ENCODE measurements at regions not wholly inside any gene's neighbourhood (a gene's known extent, or its start where the extent isn't known, plus 50 kb on each side); places are given as distances from the start of the nearest gene placed in this dataset.
A peak's percentile ranks its signal among the peaks of the same experiment; 100 is the strongest.

GRCh38 chr11:28874706-28875105, 766.5 kb downstream of the METTL15 start:
- H3K27ac Mint-ChIP-seq (ENCODE audit: unreplicated experiment) = no peak overlapping the region
- DNase-seq (ENCODE audit: low spot score) = no peak
- H3K4me1 Mint-ChIP-seq (ENCODE audit: low read depth) = no peaks in the 10 kb centered on the region
- no peak for TF ChIP-seq CTCF (IDR thresholded peaks at IDR 0.05)
- H3K36me3 Mint-ChIP-seq (ENCODE audit: low read depth) = no peaks in the 10 kb centered on the region
- H3K9me3 Mint-ChIP-seq (ENCODE audit: low read depth) = peaks cover 9% of the 10 kb centered on the region
- H3K27me3 Mint-ChIP-seq (ENCODE audit: low read depth) = no peaks in the 10 kb centered on the region
- no peak overlapping the region for H3K4me3 Mint-ChIP-seq (ENCODE audit: unreplicated experiment)

DNA sequence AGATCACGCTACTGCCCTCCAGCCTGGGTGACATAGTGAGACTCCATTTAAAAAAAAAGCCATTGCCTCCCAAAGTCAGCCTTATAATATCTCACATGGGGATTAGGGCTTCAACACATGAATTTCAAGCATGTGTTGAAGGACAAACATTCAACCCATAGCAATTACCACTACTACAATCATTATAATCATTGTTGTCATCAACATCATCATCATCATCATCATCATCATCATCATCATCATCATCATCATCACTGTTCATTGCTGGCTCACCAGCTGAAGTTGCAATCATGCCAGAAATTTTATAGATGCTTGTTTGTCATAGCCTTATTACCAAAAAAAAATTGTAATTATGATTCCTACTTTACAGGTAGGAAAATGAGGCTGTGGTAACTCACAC, 762.9 kb downstream of the METTL15 start:
- Mint-ChIP-seq H3K4me3 (ENCODE audit: unreplicated experiment) (no peak overlapping the region), H3K27me3 (ENCODE audit: low read depth) (no peaks in the 10 kb centered on the region), H3K4me1 (ENCODE audit: low read depth) (no peaks in the 10 kb centered on the region), H3K36me3 (ENCODE audit: low read depth) (no peaks in the 10 kb centered on the region), H3K27ac (ENCODE audit: unreplicated experiment) (no peak overlapping the region), H3K9me3 (ENCODE audit: low read depth) (peaks cover 9% of the 10 kb centered on the region)
- no peak for DNase-seq (ENCODE audit: low spot score)
- no peak for TF ChIP-seq CTCF (IDR thresholded peaks at IDR 0.05)

DNA sequence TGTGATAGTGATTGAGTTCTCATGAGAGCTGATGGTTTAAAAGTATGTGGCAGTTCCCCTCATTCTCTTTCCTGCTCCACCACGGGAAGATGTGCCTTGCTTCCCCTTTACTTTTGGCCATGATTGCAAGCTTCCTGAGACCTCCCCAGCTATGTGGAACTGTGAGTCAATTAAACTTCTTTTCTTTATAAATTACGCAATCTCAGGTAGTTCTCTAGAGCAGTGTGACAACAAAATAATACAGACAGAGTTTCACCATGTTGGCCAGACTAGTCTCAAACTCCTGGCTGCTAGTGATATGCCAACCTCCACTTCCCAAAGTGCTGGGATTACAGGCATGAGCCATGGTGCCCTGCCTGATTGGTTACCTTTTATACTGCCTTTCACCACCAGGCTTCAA, 755.2 kb downstream of the METTL15 start:
- Mint-ChIP-seq H3K4me1 (ENCODE audit: low read depth) (peaks cover 14% of the 10 kb centered on the region), H3K4me3 (ENCODE audit: unreplicated experiment) (no peak overlapping the region), H3K36me3 (ENCODE audit: low read depth) (no peaks in the 10 kb centered on the region), H3K27ac (ENCODE audit: unreplicated experiment) (no peak overlapping the region), H3K27me3 (ENCODE audit: low read depth) (no peaks in the 10 kb centered on the region), H3K9me3 (ENCODE audit: low read depth) (peaks cover under 1% of the 10 kb centered on the region)
- no peak for DNase-seq (ENCODE audit: low spot score)
- no peak for TF ChIP-seq CTCF (IDR thresholded peaks at IDR 0.05)

DNA sequence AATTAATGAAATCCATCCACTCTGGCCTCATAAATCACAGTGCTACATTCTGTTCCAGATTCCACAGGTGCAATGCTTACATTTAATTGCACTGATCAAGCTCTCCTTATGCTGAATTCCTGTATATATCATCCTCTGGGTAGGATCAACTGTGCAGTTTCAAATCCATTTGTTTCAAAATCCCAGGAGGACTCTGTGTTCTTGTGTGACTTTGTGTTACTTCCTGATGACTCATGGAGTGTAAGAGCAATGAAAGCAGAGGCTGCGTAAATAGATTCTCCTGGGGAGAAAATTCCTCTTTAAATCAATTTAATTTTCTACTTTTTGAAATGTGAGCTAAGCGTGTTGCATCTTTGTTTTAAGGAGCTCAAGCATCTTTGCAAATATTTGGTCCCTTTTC, 752.7 kb downstream of the METTL15 start:
- Mint-ChIP-seq H3K36me3 (ENCODE audit: low read depth) (peaks cover 8% of the 10 kb centered on the region), H3K4me1 (ENCODE audit: low read depth) (peaks cover 14% of the 10 kb centered on the region), H3K4me3 (ENCODE audit: unreplicated experiment) (no peak overlapping the region), H3K9me3 (ENCODE audit: low read depth) (peaks cover 13% of the 10 kb centered on the region), H3K27ac (ENCODE audit: unreplicated experiment) (peak overlapping the region; percentile 8), H3K27me3 (ENCODE audit: low read depth) (no peaks in the 10 kb centered on the region)
- DNase-seq (ENCODE audit: low spot score) = no peak
- no peak for TF ChIP-seq CTCF (IDR thresholded peaks at IDR 0.05)

DNA sequence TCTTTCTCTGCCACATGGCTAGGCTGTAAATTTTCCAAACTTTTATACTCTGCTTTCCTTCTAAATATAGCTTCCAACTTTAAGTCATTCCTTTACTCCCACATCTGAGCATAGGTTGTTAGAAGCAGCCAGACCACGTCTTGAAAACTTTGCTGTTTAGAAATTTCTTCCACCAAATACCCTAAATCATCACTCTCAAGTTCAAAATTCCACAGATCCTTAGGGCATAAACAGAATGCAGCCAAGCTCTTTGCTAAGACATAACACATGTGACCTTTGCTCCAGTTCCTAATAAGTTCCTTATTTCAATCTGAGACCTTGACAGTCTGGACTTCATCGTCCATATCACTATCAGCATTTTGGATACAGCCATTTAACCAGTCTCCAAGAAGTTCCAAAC, 749.9 kb downstream of the METTL15 start:
- no peaks in the 10 kb centered on the region for H3K27me3 Mint-ChIP-seq (ENCODE audit: low read depth)
- no peak for DNase-seq (ENCODE audit: low spot score)
- H3K9me3 Mint-ChIP-seq (ENCODE audit: low read depth) = peaks cover 13% of the 10 kb centered on the region
- peaks cover 14% of the 10 kb centered on the region for H3K4me1 Mint-ChIP-seq (ENCODE audit: low read depth)
- no peak overlapping the region for H3K27ac Mint-ChIP-seq (ENCODE audit: unreplicated experiment)
- H3K36me3 Mint-ChIP-seq (ENCODE audit: low read depth) = peaks cover 8% of the 10 kb centered on the region
- H3K4me3 Mint-ChIP-seq (ENCODE audit: unreplicated experiment) = no peak overlapping the region
- no peak for TF ChIP-seq CTCF (IDR thresholded peaks at IDR 0.05)

Measured in chondrocyte (in vitro differentiated cells).